GM12865 (cell line): ENCODE measurements at regions not wholly inside any gene's neighbourhood (a gene's known extent, or its start where the extent isn't known, plus 50 kb on each side); places are given as distances from the start of the nearest gene placed in this dataset.

ENCODE experiments used
- DNase-seq: peaks from one replicate; pipeline ENCODE4 v3.0.0; 2010; ENCODE audit warnings: low read depth
- H3K4me3 ChIP-seq: 2 replicates; pipeline ENCODE4 v1.5.1; 2011; ENCODE audit warnings: mild to moderate bottlenecking, low read depth, low read length, control low read depth
- TF ChIP-seq, protein P1 (sequence below): IDR thresholded peaks from 2 replicates; pipeline ENCODE4 v1.5.1; 2011; ENCODE audit warnings: low read length, control low read depth, low read depth, inconsistent platforms; ENCODE audit not compliant: insufficient read depth; ENCODE audit errors: missing control alignments

DNA sequence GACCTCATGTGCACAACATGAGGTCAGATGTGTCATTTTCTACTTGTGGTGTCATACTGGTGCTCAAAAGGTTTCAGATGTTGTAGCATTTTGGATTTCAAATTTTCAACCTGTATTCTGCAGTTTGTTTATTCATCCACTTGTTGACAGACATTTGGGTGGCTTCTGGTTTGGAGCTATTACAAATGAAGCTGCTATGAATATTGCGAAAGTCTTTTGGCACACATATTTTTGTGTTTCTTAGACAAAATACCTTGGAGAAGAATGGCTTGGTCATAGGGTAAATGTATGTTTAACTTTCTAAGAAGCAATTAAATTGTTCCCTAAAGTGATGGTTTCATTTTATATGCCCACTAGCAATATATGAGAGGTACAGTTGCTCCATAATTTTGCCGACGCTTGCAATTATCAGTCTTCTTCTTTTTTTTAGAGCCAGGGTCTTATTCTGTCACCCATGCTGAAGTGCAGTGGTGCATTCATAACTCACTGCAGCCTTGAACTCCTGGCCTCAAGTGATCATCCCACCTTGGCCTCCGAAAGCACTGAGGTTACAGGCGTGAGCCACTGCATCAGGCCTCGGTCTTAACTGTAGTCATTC, 70.7 kb upstream of the TRPC7 start:
- no peak for DNase-seq
- TF ChIP-seq, protein P1, sequence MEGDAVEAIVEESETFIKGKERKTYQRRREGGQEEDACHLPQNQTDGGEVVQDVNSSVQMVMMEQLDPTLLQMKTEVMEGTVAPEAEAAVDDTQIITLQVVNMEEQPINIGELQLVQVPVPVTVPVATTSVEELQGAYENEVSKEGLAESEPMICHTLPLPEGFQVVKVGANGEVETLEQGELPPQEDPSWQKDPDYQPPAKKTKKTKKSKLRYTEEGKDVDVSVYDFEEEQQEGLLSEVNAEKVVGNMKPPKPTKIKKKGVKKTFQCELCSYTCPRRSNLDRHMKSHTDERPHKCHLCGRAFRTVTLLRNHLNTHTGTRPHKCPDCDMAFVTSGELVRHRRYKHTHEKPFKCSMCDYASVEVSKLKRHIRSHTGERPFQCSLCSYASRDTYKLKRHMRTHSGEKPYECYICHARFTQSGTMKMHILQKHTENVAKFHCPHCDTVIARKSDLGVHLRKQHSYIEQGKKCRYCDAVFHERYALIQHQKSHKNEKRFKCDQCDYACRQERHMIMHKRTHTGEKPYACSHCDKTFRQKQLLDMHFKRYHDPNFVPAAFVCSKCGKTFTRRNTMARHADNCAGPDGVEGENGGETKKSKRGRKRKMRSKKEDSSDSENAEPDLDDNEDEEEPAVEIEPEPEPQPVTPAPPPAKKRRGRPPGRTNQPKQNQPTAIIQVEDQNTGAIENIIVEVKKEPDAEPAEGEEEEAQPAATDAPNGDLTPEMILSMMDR, result no peak
- H3K4me3 ChIP-seq, result no peak overlapping the region

- no peak overlapping the region for H3K4me3 ChIP-seq
- no peak for DNase-seq
- TF ChIP-seq, protein P1, result no peak
Observed at GRCh38 chr5:136434795-136435194, 69.5 kb upstream of the TRPC7 start.

DNA sequence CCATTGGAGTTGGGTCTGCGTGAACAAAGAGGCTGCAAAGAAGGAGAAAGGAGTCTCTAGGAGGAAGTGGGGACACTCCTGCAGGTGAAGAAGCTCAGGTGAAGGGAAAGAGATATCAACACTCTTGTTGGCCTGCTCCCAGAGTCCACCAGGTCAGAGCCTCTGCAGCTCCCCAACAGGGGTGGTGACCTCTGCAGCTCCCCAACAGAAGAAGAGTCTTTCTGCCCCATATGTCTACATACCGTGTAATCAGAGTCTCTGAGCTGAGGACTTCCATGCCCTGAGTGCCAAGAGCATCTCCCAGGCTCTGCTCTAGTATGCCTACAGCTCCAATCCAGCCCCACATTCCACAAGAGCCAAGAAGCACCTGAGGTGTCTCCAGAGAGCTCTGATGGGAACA, 67.4 kb upstream of the TRPC7 start:
- H3K4me3 ChIP-seq, result no peak overlapping the region
- TF ChIP-seq, protein P1, result no peak
- DNase-seq, result no peak

- TF ChIP-seq, protein P1, result no peak
- no peak overlapping the region for H3K4me3 ChIP-seq
- no peak for DNase-seq
Observed at GRCh38 chr5:136430081-136430480, 64.7 kb upstream of the TRPC7 start.

- TF ChIP-seq, protein P1, result no peak
- H3K4me3 ChIP-seq, result no peak overlapping the region
- DNase-seq, result no peak
Observed at GRCh38 chr5:136427426-136427825, 62.1 kb upstream of the TRPC7 start.

DNA sequence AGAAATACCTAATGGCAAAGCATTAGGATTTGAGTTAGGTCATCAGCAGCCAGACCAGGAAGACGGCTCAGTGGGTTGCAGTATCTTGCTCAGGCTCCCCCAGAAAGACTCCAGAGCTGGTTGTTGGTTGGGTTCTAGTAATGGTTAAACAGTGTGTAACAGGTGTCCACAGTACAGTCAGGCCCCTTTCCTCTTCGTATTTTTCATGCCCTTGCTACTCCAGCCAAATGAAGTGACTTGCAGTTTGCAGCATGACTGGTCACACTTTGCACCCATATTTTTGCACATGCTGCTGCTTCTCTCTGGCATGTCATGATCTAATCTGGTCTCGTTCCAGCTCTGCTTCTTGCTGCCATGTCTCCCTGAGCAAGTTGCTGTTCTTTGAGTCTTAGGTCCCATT, 60.6 kb upstream of the TRPC7 start:
- TF ChIP-seq, protein P1, result no peak
- no peak overlapping the region for H3K4me3 ChIP-seq
- no peak for DNase-seq
